HG03139 (cell line): ENCODE measurements at regions not wholly inside any gene's neighbourhood (a gene's known extent, or its start where the extent isn't known, plus 50 kb on each side); places are given as distances from the start of the nearest gene placed in this dataset.

Source experiments
- ATAC-seq: cut with Tn5 transposase; IDR thresholded peaks from one replicate; pipeline ENCODE4 v1.9.1; 2021; ENCODE audit not compliant: unreplicated experiment

- no peak for ATAC-seq
Observed at GRCh38 chr1:191943684-191944083, 214.6 kb upstream of the RGS18 start.

- ATAC-seq: no peak
Observed at GRCh38 chr1:191953526-191953925, 204.7 kb upstream of the RGS18 start.

- ATAC-seq: no peak
Observed at GRCh38 chr1:191959856-191960255, 198.4 kb upstream of the RGS18 start.

GRCh38 chr1:191963286-191963685, 195.0 kb upstream of the RGS18 start:
- ATAC-seq: no peak

- ATAC-seq: no peak
Observed at GRCh38 chr1:191963781-191964455, 194.3 kb upstream of the RGS18 start.

GRCh38 chr1:191969290-191969689, 189.0 kb upstream of the RGS18 start:
- ATAC-seq: no peak

- no peak for ATAC-seq
Observed at GRCh38 chr1:191970116-191970515, 188.1 kb upstream of the RGS18 start.

GRCh38 chr1:191971447-191971846, 186.8 kb upstream of the RGS18 start:
- no peak for ATAC-seq

GRCh38 chr1:191974004-191974403, 184.3 kb upstream of the RGS18 start:
- ATAC-seq: no peak

- no peak for ATAC-seq
Observed at GRCh38 chr1:191977874-191978506, 180.3 kb upstream of the RGS18 start.

- ATAC-seq: no peak
Observed at GRCh38 chr1:191984856-191985255, 173.4 kb upstream of the RGS18 start.

GRCh38 chr1:191992118-191992517, 166.1 kb upstream of the RGS18 start:
- ATAC-seq: no peak

- ATAC-seq: no peak
Observed at GRCh38 chr1:191993549-191993948, 164.7 kb upstream of the RGS18 start.

- no peak for ATAC-seq
Observed at GRCh38 chr1:192002063-192002462, 156.2 kb upstream of the RGS18 start.

GRCh38 chr1:192003295-192004077, 154.8 kb upstream of the RGS18 start:
- ATAC-seq: no peak

- ATAC-seq: no peak
Observed at GRCh38 chr1:192005976-192006375, 152.3 kb upstream of the RGS18 start.

GRCh38 chr1:192008281-192008825, 149.9 kb upstream of the RGS18 start:
- no peak for ATAC-seq

- no peak for ATAC-seq
Observed at GRCh38 chr1:192010406-192010805, 147.9 kb upstream of the RGS18 start.

- no peak for ATAC-seq
Observed at GRCh38 chr1:192011525-192011924, 146.7 kb upstream of the RGS18 start.

- no peak for ATAC-seq
Observed at GRCh38 chr1:192022827-192023226, 135.4 kb upstream of the RGS18 start.

- no peak for ATAC-seq
Observed at GRCh38 chr1:192024881-192025280, 133.4 kb upstream of the RGS18 start.

GRCh38 chr1:192038567-192038966, 119.7 kb upstream of the RGS18 start:
- ATAC-seq: no peak
